Neural cell (in vitro differentiated cells): ENCODE measurements at regions not wholly inside any gene's neighbourhood (a gene's known extent, or its start where the extent isn't known, plus 50 kb on each side); places are given as distances from the start of the nearest gene placed in this dataset.

Source experiments
- EP300 ChIP-seq: fragments of 450-650 bp; conservative IDR thresholded peaks from 2 replicates; pipeline ENCODE4 v1.6.1; 2014; ENCODE audit warnings: antibody characterized with exemption, mild to moderate bottlenecking, moderate library complexity; ENCODE audit not compliant: poor library complexity, severe bottlenecking
- EZH2 ChIP-seq: fragments of 200-600, 300-800 bp; shearing (Covaris generic), sonication (generic); IDR thresholded peaks from 2 replicates; pipeline ENCODE4 v1.6.1; 2014; ENCODE audit warnings: antibody characterized with exemption, low read length, borderline replicate concordance, mild to moderate bottlenecking; ENCODE audit not compliant: insufficient read depth, poor library complexity, severe bottlenecking
- MXI1 ChIP-seq: fragments of 450-650 bp; conservative IDR thresholded peaks from 2 replicates; pipeline ENCODE4 v1.6.1; 2014; ENCODE audit warnings: antibody characterized with exemption, mild to moderate bottlenecking; ENCODE audit not compliant: poor library complexity, severe bottlenecking
- POLR2AphosphoS5 ChIP-seq: IDR thresholded peaks from 2 replicates; pipeline ENCODE4 v1.6.1; 2012
- RAD21 ChIP-seq: fragments of 450-650 bp; conservative IDR thresholded peaks from 2 replicates; pipeline ENCODE4 v1.6.1; 2014; ENCODE audit warnings: antibody characterized with exemption, mild to moderate bottlenecking, moderate library complexity
- REST ChIP-seq: IDR thresholded peaks from 2 replicates; pipeline ENCODE4 v1.6.1; 2012; ENCODE audit warnings: borderline replicate concordance
- TAF1 ChIP-seq: IDR thresholded peaks from 2 replicates; pipeline ENCODE4 v1.6.1; 2012; ENCODE audit warnings: low read depth
- TF ChIP-seq, protein P1 (sequence below): fragments of 450-650 bp; IDR thresholded peaks from 2 replicates; pipeline ENCODE4 v1.5.1; 2014; ENCODE audit warnings: antibody characterized with exemption, mild to moderate bottlenecking, moderate library complexity; ENCODE audit not compliant: poor library complexity, severe bottlenecking

DNA sequence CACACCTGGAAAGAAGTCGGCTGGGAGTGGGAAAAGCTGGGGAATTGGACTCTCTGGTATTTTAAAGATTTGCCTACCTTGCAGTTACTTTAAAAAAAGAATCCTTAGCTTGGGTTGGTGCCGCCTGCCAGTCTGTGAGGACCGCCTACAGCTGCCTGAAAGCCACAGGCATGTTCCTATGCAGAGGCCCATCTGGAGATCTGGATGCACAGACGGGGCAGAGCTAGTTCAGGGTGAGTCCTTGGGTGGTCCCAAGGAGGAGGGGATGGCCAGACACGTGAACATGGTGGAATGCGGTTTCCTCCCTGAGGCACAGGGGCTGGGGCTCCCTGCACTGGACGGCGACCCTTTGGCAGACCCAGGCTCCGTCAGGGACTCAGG is 113.2 kb upstream of the IQSEC1 start:
- TF ChIP-seq EZH2, result no peak
- TF ChIP-seq, protein P1, sequence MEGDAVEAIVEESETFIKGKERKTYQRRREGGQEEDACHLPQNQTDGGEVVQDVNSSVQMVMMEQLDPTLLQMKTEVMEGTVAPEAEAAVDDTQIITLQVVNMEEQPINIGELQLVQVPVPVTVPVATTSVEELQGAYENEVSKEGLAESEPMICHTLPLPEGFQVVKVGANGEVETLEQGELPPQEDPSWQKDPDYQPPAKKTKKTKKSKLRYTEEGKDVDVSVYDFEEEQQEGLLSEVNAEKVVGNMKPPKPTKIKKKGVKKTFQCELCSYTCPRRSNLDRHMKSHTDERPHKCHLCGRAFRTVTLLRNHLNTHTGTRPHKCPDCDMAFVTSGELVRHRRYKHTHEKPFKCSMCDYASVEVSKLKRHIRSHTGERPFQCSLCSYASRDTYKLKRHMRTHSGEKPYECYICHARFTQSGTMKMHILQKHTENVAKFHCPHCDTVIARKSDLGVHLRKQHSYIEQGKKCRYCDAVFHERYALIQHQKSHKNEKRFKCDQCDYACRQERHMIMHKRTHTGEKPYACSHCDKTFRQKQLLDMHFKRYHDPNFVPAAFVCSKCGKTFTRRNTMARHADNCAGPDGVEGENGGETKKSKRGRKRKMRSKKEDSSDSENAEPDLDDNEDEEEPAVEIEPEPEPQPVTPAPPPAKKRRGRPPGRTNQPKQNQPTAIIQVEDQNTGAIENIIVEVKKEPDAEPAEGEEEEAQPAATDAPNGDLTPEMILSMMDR, result no peak
- no peak for TF ChIP-seq RAD21
- TF ChIP-seq TAF1, result no peak
- TF ChIP-seq REST, result no peak
- TF ChIP-seq POLR2AphosphoS5, result no peak
- TF ChIP-seq EP300, result no peak
- TF ChIP-seq MXI1, result no peak
